GM18907 (cell line): ENCODE measurements at regions not wholly inside any gene's neighbourhood (a gene's known extent, or its start where the extent isn't known, plus 50 kb on each side); places are given as distances from the start of the nearest gene placed in this dataset.
A peak's percentile ranks its signal among the peaks of the same experiment; 100 is the strongest.

Source experiments
- ATAC-seq: cut with Tn5 transposase; IDR thresholded peaks from one replicate; pipeline ENCODE4 v1.9.1; 2021; ENCODE audit warnings: mild to moderate bottlenecking, moderate library complexity; ENCODE audit not compliant: unreplicated experiment

- no peak for ATAC-seq
Measured at GRCh38 chr20:41800040-41800439, 181.9 kb upstream of the CHD6 start.

- no peak for ATAC-seq
Measured at GRCh38 chr20:41798930-41799502, 180.8 kb upstream of the CHD6 start.

DNA sequence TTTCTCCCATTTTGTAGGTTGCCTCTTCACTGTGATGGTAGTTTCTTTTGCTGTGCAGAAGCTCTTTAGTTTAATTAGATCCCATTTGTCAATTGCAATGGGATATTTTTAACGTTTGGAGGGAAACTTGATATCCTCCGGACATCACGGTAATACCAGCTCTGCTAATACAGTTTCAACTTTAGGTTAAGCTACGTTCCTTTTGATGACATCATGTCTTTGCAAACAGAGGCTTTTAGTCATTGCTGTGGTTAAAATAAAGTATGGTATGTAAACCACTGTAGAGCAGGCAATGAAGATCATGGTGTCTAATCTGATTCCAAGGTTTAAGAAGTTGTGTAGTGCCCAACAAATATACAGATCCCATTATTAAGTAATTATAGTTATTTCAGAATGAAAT, 168.0 kb upstream of the CHD6 start:
- no peak for ATAC-seq

DNA sequence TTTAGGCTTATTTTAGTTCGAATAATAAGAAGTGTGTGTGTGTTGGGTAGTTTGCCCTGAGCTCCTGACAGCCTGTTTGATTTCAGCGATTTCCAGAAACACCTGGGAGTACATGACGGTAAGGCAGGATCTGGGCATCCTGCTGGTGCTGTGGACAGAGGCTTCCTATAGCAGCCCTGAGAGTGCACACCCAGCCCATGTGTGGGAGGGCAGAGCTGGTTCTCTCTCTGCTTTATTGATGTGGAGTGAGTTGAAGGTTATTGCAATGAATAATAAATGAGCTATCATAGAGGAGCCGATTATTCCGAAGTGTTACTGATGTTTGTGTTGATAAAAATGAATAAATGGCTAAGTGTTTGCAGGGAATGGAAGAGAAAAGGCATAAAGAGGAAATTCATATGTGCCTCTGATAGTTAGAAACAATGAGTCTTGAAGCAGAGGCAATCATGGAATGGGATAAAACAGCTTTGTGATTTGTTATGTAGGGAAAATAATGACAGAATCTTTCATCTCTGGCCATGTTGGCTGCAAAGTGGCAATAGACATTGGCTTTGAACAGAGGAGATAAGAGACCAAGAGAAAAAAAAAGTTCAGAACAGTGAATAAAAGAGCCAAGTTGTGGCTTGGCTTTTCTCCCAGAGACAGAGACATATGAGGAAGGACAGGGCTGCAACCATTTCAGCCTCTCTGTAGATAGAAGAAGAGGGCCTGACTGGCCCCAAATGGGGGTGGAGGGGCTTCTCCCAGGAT, 166.2 kb upstream of the CHD6 start:
- ATAC-seq, result no peak

- peak; percentile 76 for ATAC-seq
Measured at GRCh38 chr20:41783423-41784208, 165.4 kb upstream of the CHD6 start.

DNA sequence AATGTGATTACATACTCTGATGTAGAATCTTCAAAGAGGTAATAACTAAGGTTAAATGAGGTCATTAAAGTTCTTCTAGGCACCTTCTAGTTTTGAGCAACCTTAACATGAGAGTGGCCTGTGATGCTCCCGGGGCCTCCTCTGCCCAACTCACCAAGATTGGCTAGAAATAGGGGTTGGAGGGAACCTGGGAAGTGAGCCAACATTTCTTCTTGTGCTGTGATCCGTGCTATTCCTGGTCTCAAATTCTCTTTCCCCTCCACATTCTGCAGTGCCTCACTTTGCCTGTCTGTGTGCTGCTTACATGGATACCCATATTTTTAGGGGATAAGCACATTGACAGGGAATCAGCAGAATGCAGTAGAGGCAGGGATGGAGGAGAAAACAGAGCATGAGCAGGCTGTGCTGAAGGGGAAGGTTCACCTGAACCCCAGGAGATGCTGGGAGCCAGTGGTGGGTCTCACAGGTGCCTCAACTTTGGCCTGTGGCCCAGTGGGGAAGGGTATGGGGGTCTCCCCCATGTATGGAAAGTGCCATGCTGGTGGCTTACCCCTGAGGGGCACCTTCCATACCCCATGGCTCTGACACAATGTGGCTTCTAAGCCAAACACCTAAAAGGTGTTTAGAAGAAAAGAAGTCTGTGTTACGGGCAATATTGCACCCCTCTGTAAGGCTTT, 164.7 kb upstream of the CHD6 start:
- ATAC-seq, result no peak

DNA sequence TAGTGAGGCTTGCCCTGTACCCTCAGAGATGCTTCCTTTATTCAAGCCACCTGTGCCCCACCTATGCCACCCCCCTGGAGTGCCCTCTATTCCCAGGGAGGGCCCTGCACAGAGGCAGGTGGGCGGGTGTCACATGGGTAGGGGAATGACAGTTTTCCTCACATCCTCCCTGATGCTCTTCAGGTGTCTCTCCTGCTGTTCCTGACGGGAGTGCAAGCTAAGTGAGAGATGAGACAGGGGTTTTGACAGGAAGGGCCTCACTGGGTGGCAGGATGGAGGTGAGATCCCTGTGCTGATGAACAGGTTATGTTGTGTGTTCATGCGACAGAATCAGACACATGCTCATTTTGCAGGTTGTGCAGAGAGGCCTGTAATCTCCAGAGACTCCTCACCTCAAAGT, 164.1 kb upstream of the CHD6 start:
- ATAC-seq, result no peak

- ATAC-seq, result no peak
Measured at GRCh38 chr20:41776421-41776820, 158.2 kb upstream of the CHD6 start.

- no peak for ATAC-seq
Measured at GRCh38 chr20:41774291-41774690, 156.1 kb upstream of the CHD6 start.

- ATAC-seq, result no peak
Measured at GRCh38 chr20:41770965-41771364, 152.8 kb upstream of the CHD6 start.

DNA sequence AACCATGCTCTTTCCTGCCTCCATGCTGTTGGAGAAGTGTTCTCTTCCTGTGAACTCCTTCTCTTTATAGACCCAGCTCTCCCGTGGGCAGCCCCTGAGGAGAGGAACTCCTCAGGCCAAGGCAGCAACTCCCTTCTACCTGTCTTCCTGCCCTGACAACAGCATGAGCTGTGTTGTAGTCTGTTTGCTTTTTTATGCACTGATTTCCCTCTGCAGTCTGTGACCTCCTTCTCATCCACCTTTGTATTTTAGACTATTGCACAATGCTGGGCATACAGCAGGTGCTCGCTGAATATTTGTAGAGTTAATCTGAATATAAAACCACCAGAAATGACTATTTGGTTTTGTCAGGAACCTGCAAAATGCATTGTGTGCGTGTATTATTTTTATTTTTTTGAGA, 152.2 kb upstream of the CHD6 start:
- no peak for ATAC-seq

DNA sequence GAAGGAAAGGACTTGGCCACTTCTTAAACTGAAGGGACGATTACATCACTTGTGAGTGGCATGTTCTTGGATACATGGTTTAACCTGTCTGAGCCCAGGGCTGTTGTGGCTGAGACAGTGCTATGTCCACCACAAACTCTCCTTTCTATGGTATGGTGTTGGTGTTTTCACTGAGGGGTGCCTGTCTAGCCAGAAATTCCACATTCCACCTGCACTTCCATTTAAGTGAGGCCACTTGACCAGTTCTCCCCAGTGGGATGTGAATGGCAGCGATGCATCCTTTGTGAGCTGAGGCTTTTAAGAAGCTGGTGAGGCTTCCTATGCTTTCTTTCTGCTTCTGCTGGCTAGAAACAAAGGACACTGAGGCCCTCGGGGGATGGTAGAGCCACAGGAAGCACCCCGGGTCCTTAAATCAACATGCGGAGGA, 151.4 kb upstream of the CHD6 start:
- ATAC-seq, result no peak

GRCh38 chr20:41750137-41750536, 132.0 kb upstream of the CHD6 start:
- no peak for ATAC-seq

DNA sequence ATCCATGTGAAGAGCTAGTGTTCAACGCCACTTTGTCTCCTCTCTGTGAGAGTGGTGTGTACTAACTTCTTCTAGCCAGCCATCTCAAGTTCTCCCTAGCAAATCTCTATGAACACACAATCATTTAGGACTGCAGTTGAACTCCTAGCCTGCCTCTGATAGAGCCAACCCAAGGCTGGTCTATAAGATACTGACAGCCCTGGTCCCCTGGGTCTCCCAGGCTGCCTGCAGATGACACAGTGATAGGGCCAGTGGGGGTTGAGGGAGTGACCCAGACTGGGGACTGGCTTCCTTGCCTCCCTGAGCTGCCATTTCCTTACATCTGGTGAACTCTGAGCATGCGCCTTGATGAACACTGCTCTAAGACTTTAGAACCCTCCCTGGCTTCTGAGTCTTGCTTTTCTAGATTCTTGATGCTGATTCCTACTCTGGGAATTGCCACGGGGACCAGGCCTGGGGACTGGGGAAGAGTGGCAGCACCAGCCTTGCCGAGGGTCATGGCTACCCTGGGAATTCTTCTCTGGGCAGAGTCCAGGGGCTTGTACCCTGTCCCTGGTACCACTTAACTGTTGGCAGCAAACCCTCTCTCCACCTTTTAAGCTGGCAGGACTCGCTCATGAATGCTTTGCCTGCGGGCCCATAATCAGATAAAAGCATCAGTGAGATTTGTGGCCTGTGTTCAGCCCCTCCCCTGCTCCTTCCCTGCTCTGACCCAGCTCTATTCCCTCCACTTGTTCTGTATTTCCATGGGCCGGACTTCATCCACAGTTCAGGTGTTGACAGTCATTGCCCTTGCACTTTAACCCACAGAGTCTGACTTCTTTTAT, 130.8 kb upstream of the CHD6 start:
- ATAC-seq, result no peak

- no peak for ATAC-seq
Measured at GRCh38 chr20:41748051-41748450, 129.9 kb upstream of the CHD6 start.

- ATAC-seq, result no peak
Measured at GRCh38 chr20:41747226-41747625, 129.0 kb upstream of the CHD6 start.

DNA sequence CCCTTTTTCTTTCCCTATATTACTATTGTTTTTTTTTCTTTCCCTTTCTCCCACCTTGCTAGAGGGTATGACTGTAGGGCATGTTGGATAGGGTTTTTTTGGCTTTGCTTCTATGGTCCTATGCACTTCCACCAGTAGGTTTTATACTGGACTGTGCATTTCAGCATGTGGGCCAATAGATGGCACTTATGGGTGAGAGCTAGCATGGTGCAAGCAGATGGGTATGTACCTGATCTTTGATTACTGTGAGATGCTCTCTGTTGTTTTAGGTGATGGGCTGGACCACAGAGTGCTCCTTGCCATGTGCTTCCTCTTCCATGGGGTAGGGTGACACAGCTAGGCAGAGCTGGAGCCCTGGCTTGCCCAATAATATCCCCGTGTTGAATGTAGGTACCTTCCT, 128.5 kb upstream of the CHD6 start:
- ATAC-seq, result no peak

DNA sequence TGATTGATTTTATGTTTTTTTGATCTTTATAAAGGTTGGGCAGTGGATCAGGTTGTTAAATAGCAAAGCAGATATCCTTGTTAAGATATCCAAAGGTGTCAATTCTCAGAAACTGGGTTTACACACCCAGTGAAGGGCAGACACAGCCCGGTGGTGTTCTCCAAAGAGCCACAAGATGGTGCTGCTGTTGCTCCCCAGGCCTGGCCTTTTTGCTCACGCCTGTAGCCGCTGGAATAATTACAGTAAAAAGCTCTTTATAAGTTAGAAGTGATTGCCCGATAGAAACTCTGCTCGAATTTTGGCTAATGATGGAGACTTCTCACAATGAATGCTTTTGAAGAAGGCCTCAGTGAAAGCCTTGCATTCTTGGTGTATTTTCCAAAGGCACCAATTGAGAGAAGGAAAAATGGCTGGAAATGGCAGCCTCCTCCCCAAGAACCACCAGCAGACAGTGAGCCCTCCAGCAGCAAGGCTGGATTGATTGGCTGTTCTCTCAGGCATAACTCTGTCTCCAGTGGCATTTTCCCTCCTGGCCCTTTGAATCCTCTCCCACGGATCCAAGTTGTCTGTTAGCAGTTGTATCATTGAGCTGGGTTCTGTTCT, 120.5 kb upstream of the CHD6 start:
- no peak for ATAC-seq

- no peak for ATAC-seq
Measured at GRCh38 chr20:41735949-41736348, 117.8 kb upstream of the CHD6 start.

- ATAC-seq, result no peak
Measured at GRCh38 chr20:41734506-41734945, 116.3 kb upstream of the CHD6 start.
